Urothelium cell line (cell line): ENCODE measurements at regions not wholly inside any gene's neighbourhood (a gene's known extent, or its start where the extent isn't known, plus 50 kb on each side); places are given as distances from the start of the nearest gene placed in this dataset.
A peak's percentile ranks its signal among the peaks of the same experiment; 100 is the strongest.
"Not testable (repeated sequence)": the region's sequence is repeated elsewhere in the genome, so short reads cannot be mapped to it uniquely, and the experiment has no call there.

Source experiments
- DNase-seq: peaks from one replicate; pipeline ENCODE4 v3.0.0; 2011; ENCODE audit warnings: low spot score, mixed read lengths
- FAIRE-seq: peaks from 2 replicates; lab custom pipeline; 2011; peaks lifted over from hg19 to GRCh38; lab: Jason Lieb, UNC

DNA sequence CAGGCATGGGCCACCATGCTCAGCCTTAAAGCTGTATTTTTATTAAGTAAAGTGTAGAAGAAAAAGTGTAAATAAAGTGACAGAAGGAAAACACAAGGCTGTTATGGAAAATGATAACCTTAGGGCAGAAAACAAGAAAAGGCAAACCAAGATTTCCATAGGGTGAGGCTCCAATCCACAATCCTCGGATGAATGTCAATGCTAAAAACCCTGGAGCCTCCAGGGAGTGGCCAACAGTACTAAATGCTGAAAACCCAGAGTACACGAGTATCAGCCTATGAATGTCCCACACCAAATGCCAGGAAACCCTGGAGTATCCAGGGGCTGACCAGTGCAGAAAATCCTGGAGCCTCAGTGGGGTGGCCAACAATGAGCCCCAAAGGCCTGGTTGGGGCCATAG, 292.6 kb downstream of the RPIA start:
- DNase-seq, FAIRE-seq: not testable (repeated sequence)

DNA sequence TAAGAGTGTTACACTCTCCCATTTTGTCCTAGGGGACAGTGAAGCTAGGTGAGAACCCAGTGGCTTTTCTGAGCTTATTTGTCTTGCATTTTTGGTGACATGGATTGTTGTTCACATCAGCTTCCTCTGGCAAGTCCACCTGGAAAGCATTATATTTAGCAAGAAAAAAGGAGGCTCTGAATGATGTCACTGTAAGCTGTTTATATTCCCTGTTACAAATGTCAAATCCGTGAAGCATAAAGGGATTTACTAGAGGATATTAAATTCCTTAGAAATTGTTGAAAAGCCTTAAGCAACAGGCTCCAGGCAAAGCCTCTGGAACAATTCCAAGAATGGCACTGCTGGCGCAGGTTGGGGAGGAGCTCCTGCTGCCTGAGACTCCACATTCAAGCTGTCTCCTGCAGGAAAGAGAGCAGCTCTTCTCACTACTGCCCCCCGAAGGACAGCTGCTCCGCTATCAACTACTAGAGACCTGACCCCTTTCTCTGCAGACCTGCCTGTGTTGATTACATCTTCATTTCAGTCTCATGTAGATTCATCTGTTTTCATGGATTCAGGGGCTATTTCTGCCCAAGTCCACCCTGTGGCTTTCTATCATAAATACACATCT, 295.4 kb downstream of the RPIA start:
- not testable (repeated sequence) for DNase-seq, FAIRE-seq

GRCh38 chr2:88988617-88989016, 297.1 kb downstream of the RPIA start:
- FAIRE-seq = not testable (repeated sequence)

GRCh38 chr2:88992819-88993218, 301.3 kb downstream of the RPIA start:
- FAIRE-seq, DNase-seq: not testable (repeated sequence)

More at GRCh38 chr2:88988617-88989016, 297.1 kb downstream of the RPIA start:
- not testable (repeated sequence) for DNase-seq

- not testable (repeated sequence) for FAIRE-seq, DNase-seq
Measured at GRCh38 chr2:88994856-88995255, 303.4 kb downstream of the RPIA start.

DNA sequence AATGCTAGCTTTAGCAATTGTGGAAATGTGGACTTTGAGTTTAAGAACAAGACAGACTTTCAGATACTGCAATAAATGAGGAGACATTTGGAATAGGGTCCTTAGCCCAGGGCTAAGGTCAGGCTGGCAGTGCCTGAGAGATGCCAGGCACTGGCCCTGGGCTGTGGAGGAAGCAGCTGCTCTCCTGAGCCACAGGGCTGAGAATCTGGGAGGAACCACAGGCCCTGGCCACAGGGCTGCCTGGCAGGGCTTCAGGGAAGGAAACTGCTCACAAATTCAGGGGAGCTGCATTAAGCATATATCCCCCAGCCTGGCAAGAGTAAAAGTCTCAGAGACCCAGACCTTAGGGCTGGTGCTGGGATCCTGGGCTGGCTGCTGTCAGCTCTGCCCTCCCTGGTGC, 305.1 kb downstream of the RPIA start:
- FAIRE-seq, DNase-seq: not testable (repeated sequence)

- FAIRE-seq (no peak), DNase-seq (no peak)
Measured at GRCh38 chr2:88999365-88999764, 307.9 kb downstream of the RPIA start.

- DNase-seq (no peak), FAIRE-seq (no peak)
Measured at GRCh38 chr2:89000235-89000634, 308.8 kb downstream of the RPIA start.

GRCh38 chr2:89004238-89004637, 312.8 kb downstream of the RPIA start:
- DNase-seq, FAIRE-seq: not testable (repeated sequence)

DNA sequence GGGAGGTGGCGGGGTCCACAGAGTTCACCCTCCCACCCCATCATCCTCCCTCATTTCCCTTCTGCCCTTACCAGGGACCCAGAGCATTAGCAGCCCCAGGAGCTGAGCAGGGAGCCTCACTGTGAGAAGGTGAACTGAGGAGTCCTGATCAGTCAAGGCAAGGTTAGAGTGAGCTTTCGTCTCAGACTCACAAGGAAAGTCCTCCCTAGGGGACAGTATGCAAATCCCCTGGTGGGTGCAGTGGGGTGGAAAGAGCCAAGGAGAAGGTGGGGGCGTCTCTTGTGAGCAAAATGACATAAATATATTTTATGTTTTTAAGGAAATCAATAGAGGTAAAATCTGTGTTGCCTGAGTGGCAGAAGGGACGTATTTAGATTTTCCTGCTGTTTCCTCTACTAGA, 329.1 kb downstream of the RPIA start:
- FAIRE-seq = not testable (repeated sequence)

GRCh38 chr2:89026296-89026695, 334.8 kb downstream of the RPIA start:
- FAIRE-seq = not testable (repeated sequence)

More for the DNA sequence above, 329.1 kb downstream of the RPIA start:
- DNase-seq = not testable (repeated sequence)

DNA sequence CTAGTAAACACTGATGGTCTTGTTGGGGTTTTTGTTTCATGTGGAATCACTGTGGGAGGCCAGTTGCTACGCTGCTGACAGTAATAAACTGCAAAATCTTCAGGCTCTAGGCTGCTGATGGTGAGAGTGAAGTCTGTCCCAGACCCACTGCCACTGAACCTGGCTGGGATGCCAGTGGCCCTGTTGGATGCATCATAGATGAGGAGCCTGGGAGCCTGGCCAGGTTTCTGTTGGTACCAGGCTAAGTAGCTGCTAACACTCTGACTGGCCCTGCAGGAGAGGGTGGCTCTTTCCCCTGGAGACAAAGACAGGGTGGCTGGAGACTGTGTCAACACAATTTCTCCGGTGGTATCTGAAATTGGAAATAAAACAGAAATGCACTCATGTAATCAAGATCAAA, 335.6 kb downstream of the RPIA start:
- not testable (repeated sequence) for FAIRE-seq, DNase-seq

More at GRCh38 chr2:89026296-89026695, 334.8 kb downstream of the RPIA start:
- DNase-seq = not testable (repeated sequence)

DNA sequence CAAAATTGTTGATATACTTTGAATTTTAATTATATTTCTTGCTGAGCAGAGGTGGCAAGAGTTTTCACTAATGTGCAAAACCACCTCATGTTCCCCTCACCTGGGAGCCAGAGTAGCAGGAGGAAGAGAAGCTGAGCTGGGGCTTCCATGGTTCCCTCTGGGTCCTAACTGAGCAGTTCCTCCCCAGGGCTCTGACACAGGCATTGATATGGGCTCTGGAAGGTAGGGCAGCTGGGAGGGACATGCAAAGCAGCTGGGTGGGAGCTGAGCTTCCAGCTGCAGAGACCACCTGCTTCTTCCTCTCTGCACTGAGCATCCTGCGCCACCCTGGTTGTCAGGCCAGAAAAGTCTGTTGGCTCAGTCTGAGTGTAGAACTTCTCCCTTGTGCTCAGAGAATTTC, 336.1 kb downstream of the RPIA start:
- DNase-seq, FAIRE-seq: not testable (repeated sequence)

DNA sequence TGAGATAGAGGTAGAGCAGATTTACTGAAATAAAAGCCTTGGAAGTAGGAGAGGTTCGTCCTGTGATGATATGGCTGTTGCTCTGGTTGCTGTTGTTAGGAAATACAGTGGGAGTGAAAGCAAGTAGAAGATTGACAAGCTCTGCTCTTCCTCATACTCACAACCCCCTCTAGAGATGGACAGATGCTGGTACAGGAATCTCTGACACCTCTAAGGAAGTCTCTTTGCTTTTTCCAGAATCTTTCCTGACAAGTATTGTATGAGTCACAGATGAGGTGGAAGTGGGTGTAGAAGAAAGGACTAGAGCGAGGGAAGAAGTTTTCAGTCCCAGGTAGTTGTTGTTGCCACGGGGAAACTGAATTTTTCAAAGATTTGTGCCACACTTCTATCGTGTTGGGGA, 337.8 kb downstream of the RPIA start:
- not testable (repeated sequence) for FAIRE-seq, DNase-seq

DNA sequence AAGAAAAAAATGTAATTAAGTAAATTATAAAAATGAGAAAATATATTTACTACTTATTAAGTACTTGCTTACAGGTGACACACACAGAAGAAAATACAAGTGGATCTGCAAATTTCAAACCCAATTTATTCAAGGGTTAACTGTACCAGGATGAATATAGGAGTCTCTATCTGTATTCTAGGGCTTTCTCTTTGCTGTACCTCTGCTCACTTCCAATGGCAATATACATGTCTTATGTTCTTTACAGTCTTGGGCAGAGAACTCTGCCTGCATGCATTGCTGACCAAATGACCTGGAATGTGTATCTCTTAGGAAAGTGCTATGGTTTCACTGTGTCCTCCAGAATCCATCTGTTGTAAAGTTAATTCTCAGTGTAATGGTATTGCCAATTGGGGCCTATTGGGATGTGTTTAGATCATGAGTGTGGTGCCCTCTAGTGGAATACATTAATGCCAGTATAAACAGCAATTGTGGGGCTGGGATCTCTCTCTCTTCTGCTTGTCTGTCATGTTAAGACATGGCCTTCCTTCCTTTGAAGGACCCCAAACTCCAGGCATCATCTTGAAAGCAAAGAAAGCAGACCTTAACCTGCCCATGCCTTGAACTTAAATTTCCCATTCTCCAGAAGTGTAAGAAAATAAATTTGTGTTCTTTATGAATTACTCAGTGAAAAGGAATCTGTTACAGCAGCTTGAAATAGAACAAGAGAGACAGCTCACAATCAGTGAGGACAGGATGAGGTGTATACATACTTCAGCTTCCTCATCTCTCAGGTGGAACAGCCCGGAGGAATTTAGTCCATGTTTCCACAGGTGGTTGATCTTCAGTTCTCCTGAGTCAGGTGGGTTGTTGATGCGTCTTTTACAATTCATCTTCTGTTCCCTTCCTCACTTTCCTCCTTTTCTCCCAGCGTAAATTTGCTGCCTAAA, 356.9 kb downstream of the RPIA start:
- FAIRE-seq (peak; percentile 95), DNase-seq (peak; percentile 47)

DNA sequence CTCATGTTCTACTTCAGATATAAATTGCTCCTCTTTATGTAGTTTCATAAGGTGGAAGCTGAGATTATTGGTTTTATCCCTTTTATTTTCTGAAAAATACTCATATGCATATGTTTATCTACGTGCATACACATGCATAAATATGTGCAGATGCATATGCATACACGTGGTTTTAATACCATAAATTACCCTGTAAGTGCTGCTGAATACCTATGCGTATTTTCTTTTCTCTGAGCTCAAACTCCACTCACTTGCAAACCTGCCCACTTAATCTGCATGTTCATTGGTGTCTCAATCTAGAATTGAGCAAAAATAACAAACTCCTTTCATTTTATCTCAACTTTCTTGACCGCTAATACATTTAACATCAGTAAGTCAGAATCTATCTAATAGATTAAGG, 367.1 kb downstream of the RPIA start:
- DNase-seq, FAIRE-seq: not testable (repeated sequence)

DNA sequence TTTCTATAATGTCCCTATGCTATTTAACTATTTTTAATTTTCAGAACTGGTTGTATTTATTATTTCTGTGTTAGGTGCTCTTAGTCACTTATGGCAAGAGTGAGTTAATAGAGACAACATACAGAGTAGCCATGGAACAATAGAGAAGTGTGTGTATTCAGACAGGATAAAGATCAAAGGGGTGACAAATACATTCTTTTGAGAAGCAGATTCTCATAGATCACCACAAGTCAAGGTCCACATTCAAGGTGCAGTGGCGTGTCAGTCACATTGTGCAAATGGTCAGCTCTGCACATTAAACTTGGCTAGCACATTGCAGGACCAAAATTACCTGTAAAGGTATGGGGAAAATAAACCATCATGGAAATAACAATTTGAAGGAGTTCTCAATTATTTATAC, 369.7 kb downstream of the RPIA start:
- FAIRE-seq = peak; percentile 75
- DNase-seq = not testable (repeated sequence)

DNA sequence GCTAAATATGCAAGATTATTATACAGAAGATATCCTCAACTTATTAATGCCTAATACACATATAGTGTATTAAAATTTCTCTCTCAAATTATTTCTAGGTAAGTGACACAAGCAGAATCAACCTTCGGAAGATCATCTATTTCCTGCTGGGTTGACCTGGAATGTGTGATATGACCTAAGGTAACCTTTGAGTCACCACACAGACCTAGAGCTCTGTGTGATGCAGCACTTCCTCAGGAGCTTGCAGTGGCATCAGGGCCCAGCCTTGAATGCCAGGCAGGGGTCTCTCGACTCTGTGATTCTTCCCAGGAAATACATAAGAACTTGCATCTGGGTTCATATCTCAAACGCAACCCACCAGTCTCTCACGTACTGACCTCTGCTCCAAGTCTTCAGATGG, 385.3 kb downstream of the RPIA start:
- FAIRE-seq = not testable (repeated sequence)
- peak; percentile 63 for DNase-seq

- FAIRE-seq, DNase-seq: not testable (repeated sequence)
Measured at GRCh38 chr2:89092911-89093310, 401.4 kb downstream of the RPIA start.

GRCh38 chr2:89095060-89095459, 403.6 kb downstream of the RPIA start:
- FAIRE-seq, DNase-seq: not testable (repeated sequence)

DNA sequence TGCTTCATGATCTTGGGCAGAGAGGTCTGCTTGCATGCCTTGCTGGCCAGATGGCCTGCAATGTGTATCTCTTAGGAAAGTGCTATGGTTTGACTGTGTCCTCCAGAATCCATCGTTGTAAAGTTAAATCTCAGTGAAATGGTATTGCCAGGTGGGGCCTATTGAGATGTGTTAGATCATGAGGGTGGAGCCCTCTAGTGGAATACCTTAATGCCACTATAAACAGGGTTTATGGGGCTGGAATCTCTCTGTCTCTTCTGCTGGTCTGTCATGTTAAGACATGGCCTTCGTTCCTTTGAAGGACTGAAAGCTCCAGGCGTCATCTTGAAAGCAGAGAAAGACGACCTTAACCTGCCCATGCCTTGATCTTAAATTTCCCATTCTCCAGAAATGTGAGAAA, 411.1 kb downstream of the RPIA start:
- not testable (repeated sequence) for DNase-seq
- FAIRE-seq = peak; percentile 46
